NCI-H526 treated with DMSO at 0.1 percent for 48 hours (cell line): ENCODE measurements at regions not wholly inside any gene's neighbourhood (a gene's known extent, or its start where the extent isn't known, plus 50 kb on each side); places are given as distances from the start of the nearest gene placed in this dataset.

Experiments
- DNase-seq: peaks from one replicate; lab custom pipeline; 2025; lab: John Stamatoyannopoulos, UW

DNA sequence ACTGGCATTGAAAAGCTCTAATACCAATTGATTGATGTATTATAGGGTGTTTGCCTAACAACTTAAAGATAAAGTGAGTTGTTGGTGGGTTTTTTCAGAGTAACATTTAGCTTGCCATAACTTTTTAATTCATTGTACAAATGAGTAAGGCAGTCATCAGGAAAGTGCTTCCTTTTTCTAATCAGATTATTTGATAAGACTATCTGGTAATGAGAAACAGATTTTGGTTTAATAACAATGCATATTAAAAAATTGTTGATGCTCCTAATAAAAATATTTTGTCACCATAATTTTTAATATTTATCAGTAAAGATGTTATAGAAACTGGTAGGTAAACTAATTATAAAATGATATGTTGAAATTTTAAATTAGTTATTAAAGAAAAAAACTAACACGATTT, 51.3 kb downstream of the BLTP1 start:
- DNase-seq = no peak

DNA sequence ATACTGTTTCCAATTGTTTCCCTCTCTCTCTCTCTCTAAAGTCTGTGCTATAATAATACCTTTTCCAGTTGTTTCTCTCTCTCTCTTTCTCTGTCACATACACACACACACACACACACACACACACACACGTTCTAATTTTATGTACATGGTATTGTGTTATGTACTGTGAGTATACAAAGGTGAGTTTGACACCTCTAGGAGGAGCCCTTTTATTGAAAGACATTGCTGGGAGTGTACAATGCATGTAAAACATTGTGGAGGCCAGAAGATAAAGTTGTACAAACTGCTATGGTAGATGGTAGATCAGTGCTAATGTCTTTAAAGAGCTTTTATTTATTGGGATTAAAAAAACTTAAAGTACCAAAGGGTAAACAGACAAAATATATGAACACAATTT, 53.6 kb downstream of the BLTP1 start:
- no peak for DNase-seq

DNA sequence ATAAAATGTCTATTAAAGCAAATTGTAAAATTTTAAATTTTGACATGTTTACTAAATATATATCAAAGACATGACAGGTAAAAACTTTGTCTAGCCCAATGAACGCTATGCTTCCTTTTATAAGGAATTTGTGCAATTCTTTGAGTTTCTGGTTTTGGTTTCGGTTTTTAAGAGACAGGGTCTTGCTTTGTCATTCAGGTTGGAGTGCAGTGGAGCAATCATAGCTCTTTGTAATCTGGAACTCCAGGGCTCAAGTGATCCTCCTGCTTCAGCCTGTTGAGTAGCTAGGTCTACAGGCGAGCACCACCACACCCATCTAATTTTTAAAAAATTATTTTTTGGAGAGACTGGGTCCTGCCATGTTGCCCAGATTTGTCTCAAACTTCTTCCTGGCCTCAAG, 60.7 kb downstream of the BLTP1 start:
- no peak for DNase-seq

DNA sequence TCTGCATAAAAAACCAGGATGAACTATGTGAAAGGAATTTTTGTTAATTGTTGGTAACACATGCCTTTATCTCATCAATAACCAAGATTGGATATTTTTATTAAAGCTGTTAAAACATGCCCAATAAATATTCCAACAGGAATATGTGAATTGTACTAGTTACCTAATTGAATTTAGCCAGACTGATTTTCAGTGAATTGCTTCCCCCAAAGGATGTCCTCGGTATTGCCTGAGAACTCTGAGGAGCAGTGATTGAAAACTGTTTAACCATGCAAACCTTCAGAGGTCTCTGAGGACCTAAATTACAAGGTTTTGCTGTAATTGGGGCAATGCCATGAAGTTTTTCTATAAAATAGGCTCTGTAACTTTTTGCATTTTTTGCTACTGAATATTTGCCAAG, 66.6 kb downstream of the BLTP1 start:
- DNase-seq = no peak

DNA sequence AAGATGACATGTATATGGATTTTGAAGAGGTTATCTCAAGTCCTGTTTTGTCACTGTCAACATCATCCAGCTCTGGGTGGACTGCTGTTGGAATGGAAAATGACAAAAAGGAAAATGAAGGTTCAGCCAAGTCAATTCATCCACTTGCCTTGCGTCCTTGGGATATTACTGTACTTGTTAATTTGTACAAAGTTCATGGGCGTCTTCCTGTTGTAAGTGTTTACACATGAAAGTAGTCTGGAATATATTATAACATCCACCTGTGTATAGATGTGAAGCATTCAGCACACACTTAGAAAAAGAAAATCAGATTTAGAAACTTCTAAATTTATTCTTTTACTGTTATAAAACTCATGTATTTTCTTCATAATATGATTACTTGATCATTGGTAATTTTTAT, 67.2 kb downstream of the BLTP1 start:
- DNase-seq = no peak

DNA sequence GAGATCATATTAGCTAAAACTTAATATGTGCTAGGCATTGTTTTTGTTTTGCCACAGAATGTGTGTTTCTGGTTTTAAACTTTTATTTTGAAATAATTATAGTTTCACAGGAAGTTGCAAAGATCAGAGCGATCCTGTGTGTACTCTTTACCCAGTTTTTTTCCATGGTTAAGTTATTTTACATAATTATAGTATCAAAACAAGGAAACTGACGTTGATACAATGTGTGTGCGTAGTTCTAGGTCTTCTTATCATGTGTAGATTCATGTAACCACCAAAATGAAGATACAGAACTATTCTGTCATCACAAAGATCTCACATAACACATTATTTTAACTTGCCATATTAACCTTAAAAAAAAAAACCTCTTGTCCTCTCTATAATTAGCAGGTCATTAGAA, 69.2 kb downstream of the BLTP1 start:
- no peak for DNase-seq

DNA sequence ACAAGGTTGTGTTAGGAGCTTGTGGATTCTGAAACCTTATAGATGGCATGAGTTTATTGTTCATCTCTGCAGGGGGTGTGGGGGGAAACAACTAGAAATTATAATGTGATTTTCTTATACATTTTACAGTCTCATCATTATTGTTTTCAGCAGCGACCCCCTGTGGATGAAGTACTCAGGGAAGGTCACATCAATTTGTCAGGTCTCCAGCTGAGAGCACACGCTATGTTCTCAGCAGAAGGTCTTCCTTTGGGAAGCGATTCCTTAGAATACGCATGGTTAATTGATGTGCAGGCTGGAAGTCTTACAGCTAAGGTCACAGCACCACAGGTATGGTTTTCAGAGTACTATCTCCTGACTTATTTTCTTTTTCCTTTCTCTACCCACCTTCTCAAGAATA, 72.2 kb downstream of the BLTP1 start:
- DNase-seq = no peak

DNA sequence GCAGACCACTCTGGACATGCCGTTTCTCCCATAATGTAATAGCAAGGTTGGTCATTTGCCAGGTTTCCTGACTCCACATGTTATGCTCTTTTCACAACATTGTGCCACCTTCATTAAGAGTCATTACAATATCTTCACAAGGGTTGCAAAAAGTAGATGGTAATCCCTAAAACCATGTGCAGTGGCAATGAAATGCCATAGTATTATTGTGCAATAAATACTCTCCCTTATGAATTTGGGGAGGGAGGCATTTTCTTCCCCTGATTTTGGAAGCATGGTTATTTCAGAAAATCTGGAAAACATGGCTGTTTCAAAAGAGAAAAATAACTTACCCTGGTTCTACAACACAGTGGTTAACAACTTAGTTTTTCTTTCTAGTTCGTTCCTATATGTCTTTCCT, 75.1 kb downstream of the BLTP1 start:
- DNase-seq = no peak

DNA sequence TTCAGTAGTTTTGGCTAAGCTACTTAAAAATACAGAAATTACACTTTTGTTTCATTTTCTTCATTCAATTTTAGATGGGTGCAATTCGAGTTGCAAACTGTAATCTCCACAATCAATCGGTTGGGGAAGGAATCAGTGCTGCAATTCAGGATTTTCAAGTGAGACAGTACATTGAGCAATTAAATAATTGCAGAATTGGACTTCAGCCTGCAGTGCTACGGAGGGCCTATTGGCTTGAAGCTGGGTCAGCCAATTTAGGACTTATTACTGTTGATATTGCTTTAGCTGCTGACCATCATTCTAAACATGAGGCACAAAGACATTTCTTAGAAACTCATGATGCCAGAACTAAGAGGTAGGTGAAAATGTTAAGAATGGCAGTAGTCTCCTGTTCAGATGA, 77.7 kb downstream of the BLTP1 start:
- DNase-seq = no peak

DNA sequence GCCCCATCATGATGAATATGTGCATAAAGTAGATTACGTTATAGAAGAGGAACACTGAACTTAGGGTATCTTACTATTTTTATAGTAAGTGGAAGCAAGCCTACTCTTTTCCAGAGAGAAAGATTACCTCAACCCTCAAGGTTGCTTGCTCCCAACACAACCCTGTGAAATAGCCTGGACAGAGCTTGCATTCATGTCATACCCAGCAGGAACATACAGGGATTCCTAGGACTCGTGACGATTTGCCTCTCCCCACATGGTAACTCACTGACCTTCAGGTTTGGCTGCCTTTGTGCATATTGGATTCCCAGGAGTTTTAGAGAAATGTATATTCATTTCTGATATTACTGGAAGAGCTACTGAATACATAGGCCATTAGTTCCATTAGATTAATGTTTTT, 80.5 kb downstream of the BLTP1 start:
- no peak for DNase-seq

DNA sequence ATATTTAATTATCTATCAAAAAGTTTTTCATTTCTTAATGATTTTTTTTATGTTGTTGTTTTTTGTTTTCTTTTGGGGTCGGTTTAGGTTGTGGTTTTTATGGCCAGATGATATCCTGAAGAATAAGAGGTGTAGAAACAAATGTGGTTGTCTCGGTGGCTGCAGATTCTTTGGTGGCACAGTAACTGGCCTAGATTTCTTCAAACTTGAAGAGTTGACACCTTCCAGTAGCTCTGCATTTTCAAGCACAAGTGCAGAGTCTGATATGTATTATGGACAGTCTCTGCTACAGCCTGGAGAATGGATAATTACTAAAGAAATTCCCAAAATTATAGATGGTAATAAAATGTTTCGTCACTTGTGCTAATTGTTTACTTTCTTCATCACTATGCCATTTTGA, 82.6 kb downstream of the BLTP1 start:
- no peak for DNase-seq

DNA sequence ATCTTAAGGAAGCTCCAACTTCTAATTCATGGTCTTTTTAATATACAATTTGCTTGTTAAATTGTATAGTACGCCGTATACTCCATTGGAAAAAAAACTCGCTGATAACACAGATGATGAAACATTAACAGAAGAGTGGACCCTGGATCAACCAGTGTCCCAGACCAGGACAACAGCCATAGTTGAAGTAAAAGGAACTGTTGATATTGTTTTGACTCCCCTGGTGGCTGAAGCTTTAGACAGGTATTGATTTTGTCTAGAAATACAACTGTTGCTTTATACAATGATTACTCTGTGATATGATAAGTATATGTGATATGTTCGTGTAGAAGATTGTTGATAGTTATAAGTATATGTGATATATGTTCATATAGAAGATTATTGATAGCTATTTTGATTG, 91.7 kb downstream of the BLTP1 start:
- DNase-seq = no peak

DNA sequence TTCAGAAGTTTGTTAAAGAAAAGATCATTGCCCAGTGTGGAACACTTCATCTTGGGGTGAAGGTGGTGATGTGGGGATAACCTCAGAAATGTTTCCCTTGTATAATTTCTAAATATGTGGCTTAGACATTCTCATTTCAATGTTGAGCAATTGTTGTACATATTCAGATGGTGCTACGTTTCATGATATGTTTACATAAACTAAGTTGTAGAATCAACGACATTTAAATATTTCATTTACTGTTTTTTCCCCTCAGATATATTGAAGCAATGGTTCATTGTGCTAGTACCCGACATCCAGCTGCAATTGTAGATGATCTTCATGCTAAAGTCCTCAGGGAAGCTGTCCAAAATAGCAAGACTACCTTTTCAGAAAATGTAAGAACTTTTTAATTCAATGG, 92.6 kb downstream of the BLTP1 start:
- no peak for DNase-seq

DNA sequence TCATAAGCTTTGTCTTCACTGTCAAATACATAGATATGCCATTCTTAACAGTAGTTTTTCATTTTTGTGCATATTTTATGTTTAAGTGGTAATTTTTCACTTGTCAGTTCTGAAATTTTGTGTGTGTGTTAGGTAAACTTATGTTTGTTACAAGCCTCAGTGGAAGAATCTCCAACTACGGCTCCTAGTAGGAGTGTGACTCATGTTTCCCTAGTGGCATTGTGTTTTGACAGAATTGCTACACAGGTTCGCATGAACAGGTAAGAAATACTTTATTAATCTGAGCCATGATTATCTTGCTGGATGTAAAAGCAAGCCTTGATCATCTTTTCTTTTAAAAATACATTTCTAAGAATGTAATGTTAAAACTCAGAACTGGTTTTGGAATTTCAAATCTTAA, 94.4 kb downstream of the BLTP1 start:
- no peak for DNase-seq

DNA sequence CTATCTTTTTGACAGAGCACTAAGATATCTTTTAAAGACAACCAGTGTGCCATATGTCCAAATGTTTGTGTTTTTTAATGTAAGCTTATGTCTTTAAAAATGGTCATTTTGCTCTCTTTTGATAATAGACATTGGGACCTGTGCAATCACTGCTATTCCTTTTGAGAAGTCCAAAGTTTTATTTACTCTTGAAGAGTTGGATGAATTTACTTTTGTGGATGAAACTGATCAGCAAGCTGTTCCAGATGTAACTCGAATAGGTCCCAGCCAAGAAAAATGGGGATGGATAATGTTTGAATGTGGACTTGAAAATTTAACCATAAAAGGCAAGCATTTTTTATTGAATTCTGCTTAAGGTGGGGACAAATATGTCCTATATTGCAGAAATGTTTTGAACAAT, 97.2 kb downstream of the BLTP1 start:
- no peak for DNase-seq

DNA sequence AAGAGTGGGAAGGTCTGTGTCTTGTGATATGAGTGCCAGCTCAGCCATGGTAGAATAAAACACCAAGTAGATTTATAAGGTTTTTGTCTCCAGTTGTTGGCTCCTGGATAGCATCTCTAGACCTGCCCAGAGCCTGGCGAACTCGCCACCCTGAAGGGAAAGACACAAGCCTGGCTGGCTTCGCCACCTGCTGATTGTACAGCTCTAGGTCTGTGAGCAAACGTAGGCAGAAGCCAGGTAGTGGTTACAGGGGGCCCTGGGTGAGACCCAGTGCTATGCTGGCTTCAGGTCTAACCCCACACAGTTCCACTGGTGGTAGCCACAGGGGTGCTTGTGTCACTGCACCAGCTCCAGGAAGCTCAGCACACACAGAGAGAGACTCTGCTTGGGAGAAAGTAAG, 100.5 kb downstream of the BLTP1 start:
- DNase-seq = no peak

DNA sequence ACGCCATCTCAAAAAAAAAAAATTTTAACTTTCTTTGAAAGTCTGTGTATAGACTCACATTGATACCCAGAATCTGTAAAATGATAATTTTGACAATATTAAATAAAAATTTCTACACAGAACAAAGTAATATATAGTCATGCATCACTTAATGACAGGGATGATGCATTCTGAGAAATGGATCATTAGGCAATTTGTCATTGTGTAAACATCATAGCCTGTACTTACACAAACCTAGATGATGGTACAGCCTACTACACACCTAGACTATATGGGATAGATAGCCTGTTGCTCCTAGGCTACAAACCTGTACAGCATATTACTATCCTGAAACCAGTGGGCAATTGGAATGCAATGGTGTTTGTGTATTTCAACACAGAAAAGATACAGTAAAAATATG, 107.7 kb downstream of the BLTP1 start:
- DNase-seq = no peak

DNA sequence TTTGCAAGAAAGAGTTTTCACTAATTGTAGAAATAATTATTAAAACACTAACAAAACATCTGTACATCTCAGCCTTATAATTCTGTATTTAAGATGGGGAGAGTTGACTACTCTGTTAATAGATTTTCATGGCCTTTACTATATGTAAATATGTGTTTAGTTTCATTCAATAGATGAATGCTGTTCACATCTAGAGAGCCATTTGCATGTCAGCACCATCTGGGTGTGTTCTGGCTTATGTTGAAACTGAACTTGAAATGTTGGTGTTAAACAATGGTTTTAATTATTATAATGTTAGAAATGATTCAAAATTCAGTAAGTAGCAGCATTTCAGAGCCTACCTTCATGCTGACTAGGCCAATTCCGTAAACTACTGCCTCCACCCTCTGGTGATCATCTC, 102.5 kb upstream of the ADAD1 start:
- DNase-seq = peak; percentile 5

DNA sequence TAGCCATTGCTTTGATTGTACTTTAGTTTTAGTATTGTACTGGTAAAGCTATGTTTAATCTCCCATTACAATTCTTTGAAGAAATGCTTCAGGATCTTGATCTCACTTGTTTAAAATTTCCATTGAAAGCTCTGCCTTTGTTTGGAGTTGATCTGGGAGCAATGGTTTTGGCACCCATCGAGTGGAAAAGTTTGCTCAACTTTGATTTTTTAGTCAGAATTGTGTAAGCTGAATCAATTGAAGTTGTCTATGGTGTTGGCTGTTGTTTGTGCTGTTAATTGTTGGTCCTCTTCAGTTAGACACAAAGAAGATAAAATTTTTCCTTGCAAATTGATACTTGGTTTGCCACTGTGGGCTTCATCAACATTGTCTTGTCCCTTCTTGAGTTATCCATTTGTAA, 99.8 kb upstream of the ADAD1 start:
- no peak for DNase-seq

DNA sequence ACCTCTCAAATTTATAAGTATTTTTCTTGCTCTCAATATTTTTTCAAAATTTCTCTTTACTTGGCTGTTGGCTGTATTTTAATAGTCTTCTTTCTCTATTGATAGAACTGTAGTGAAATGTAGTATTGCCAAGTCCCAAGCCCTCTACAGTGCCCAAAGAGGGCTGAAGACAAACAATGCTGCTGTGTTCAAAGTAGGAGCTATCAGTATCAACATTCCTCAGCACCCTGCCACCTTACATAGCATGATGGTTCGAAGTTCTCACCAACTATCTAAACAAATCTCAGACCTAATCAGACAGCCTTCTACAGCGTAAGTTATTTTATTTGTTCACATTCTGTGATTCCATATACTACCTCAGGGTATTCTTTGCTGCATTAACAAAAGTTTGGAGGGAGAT, 99.1 kb upstream of the ADAD1 start:
- DNase-seq = no peak

DNA sequence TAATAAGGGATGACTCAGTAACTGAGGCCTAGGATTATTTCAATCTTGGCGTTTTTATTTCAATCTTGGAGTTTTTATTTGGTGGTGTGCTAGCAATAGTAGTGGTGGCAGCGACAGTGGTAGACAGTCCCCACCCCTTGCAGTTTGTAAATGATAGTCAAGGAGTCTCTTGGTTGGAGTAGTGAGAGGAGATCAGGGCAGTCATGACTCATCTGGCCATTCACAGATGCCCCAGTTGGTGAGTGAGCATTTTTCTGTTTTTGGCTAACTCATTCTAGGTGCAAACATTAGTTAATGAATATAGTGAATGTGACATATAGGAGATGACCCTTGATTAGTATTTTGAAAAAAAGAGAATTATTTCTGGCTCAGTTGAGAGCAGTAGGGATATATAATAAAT, 93.5 kb upstream of the ADAD1 start:
- no peak for DNase-seq

DNA sequence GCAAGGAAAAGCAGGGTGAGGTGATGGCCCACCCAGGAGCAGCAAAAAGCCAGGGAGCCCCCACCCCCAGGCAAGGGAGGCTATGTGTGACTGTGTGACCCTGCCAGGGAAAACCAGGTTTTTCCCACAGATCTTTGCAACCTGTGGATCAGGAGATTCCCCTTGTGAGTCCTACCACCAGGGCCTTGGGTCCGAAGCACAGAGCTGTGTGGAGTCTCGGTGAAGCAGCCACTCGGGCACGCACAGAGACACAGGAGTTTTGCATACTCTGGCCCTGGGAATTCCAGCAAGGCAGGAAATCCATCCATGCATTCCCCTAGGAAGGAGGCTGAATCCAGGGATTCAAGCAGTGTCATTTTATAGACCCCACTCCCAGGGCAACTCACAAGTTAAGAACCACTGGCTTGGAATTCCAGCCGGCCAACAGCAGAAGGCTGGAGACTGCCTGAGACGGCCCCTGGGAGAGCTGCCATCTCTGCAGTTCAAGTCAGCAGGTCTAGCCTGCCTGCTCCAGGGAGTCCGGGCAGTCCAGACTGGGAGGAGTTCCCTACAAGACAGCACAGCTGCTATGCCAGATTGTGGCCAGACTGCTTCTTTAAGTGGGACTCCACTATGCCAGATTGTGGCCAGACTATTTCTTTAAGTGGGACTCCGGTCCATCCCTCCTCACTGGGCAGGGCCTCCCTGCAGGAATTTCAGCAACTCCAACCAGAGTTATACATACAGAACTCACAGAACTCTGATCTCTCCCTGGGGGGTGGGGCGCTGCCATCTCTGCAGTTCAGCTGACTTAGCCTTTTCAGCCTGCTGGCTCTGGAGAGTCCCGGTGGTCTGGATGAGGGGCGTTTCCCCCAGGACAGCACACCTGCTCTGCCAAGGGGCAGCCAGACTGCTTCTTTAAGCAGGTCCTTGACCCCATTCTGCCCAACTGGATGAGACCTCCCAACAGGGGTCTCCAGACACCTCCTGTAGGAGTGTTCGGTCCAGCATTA, 85.1 kb upstream of the ADAD1 start:
- no peak for DNase-seq

DNA sequence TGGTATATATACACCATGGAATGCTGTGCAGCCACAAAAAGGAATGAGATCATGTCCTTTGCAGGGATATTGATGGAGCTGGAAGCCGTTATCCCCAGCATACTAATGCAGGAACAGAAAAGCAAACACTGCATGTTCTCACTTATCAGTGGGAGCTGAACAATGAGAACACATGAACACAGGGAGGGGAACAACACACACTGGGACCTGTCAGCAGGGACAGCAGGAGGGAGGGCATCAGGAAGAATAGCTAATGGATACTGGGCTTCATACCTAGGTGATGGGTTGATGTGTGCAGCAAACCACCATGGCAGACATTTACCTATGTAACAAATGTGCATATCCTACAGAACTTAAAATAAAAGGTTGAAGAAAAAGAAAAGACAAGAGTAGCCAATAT, 81.1 kb upstream of the ADAD1 start:
- DNase-seq = no peak

DNA sequence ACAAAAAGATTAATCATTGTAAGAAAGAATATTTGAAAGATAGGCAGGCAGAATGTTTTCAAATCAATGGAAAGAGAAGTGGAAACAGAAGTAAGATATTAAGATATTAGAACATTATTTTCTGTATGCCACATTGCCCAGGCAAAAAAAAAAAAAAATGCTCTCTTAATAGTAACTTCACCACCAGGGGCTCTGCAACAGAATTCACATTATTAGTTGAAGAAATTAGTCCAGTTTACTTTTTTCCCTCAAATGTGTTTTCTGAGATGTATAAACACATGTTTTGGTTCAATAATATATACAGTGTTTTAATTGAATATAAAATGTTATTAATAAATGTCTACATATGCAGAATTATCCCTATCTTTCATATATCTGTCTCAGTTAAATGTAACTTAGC, 78.0 kb upstream of the ADAD1 start:
- DNase-seq = no peak
